22Rv1 (cell line): ENCODE measurements at regions not wholly inside any gene's neighbourhood (a gene's known extent, or its start where the extent isn't known, plus 50 kb on each side); places are given as distances from the start of the nearest gene placed in this dataset.

ENCODE experiments used
- CTCF ChIP-seq: fragments of 450-650 bp; IDR thresholded peaks from 2 replicates; pipeline ENCODE4 v1.5.1; 2017; ENCODE audit warnings: mild to moderate bottlenecking
- ZFX ChIP-seq: fragments of 450-650 bp; IDR thresholded peaks from 2 replicates; pipeline ENCODE4 v1.6.1; 2017; ENCODE audit warnings: antibody characterized with exemption, borderline replicate concordance

- TF ChIP-seq CTCF = no peak
- no peak for TF ChIP-seq ZFX
Observed at GRCh38 chr5:110851357-110851756, 112.5 kb downstream of the SLC25A46 start.
